ENCODE measurements at regions not wholly inside any gene's neighbourhood (a gene's known extent, or its start where the extent isn't known, plus 50 kb on each side); places are given as distances from the start of the nearest gene placed in this dataset.

- no peak for TF ChIP-seq CTCF (IDR thresholded peaks at IDR 0.05; ENCODE audit: insufficient read depth, low read length, poor library complexity, severe bottlenecking)
- Histone ChIP-seq H3K27me3 (replicated peaks; ENCODE audit: control insufficient read depth, insufficient read depth, low read length) (no peaks in the 10 kb centered on the region), H3K4me3 (replicated peaks; ENCODE audit: low read depth, low read length) (no peak overlapping the region), H3K36me3 (ENCODE audit: control insufficient read depth, insufficient read depth, low read length) (no peaks in the 10 kb centered on the region)
- no peak for DNase-seq (ENCODE audit: extremely low read depth, insufficient read length)
These were observed 232.3 kb upstream of the ITGA4 start for GRCh38 chr2:181224866-181225265.

GRCh38 chr2:181228661-181229060 lies 228.5 kb upstream of the ITGA4 start:
- no peak overlapping the region for H3K4me3 ChIP-seq (replicated peaks; ENCODE audit: low read depth, low read length)
- H3K27me3 ChIP-seq (replicated peaks; ENCODE audit: control insufficient read depth, insufficient read depth, low read length) = no peaks in the 10 kb centered on the region; the same call in 1 of the 2 replicates
- no peak for TF ChIP-seq CTCF (IDR thresholded peaks at IDR 0.05; ENCODE audit: insufficient read depth, low read length, poor library complexity, severe bottlenecking)
- DNase-seq (ENCODE audit: extremely low read depth, insufficient read length) = no peak
- H3K36me3 ChIP-seq (ENCODE audit: control insufficient read depth, insufficient read depth, low read length) = no peaks in the 10 kb centered on the region

GRCh38 chr2:181231151-181231550 lies 226.0 kb upstream of the ITGA4 start:
- Histone ChIP-seq H3K36me3 (ENCODE audit: control insufficient read depth, insufficient read depth, low read length) (no peaks in the 10 kb centered on the region), H3K4me3 (replicated peaks; ENCODE audit: low read depth, low read length) (no peak overlapping the region)
- DNase-seq (ENCODE audit: extremely low read depth, insufficient read length) = no peak

GRCh38 chr2:181231886-181232621 lies 225.1 kb upstream of the ITGA4 start:
- Histone ChIP-seq H3K4me3 (replicated peaks; ENCODE audit: low read depth, low read length) (no peak overlapping the region), H3K27me3 (replicated peaks; ENCODE audit: control insufficient read depth, insufficient read depth, low read length) (no peaks in the 10 kb centered on the region; the same call in 1 of the 2 replicates), H3K36me3 (ENCODE audit: control insufficient read depth, insufficient read depth, low read length) (no peaks in the 10 kb centered on the region)
- no peak for TF ChIP-seq CTCF (IDR thresholded peaks at IDR 0.05; ENCODE audit: insufficient read depth, low read length, poor library complexity, severe bottlenecking)
- DNase-seq (ENCODE audit: extremely low read depth, insufficient read length) = no peak

More at GRCh38 chr2:181231151-181231550, 226.0 kb upstream of the ITGA4 start:
- H3K27me3 ChIP-seq (replicated peaks; ENCODE audit: control insufficient read depth, insufficient read depth, low read length) = no peaks in the 10 kb centered on the region; the same call in 1 of the 2 replicates
- TF ChIP-seq CTCF (IDR thresholded peaks at IDR 0.05; ENCODE audit: insufficient read depth, low read length, poor library complexity, severe bottlenecking) = no peak

GRCh38 chr2:181234487-181234891 lies 222.7 kb upstream of the ITGA4 start:
- H3K27me3 ChIP-seq (replicated peaks; ENCODE audit: control insufficient read depth, insufficient read depth, low read length) = no peaks in the 10 kb centered on the region; the same call in 1 of the 2 replicates
- H3K4me3 ChIP-seq (replicated peaks; ENCODE audit: low read depth, low read length) = no peak overlapping the region
- no peak for TF ChIP-seq CTCF (IDR thresholded peaks at IDR 0.05; ENCODE audit: insufficient read depth, low read length, poor library complexity, severe bottlenecking)
- no peak for DNase-seq (ENCODE audit: extremely low read depth, insufficient read length)
- no peaks in the 10 kb centered on the region for H3K36me3 ChIP-seq (ENCODE audit: control insufficient read depth, insufficient read depth, low read length)
